Thoracic aorta (tissue), 2 donors: ENCODE measurements at regions not wholly inside any gene's neighbourhood (a gene's known extent, or its start where the extent isn't known, plus 50 kb on each side); places are given as distances from the start of the nearest gene placed in this dataset.

ENCODE experiments used
- ATAC-seq: fragments of 150-250 bp; one replicate; pipeline ENCODE4 v1.8.0; 2017; ENCODE audit warnings: low read depth; ENCODE audit not compliant: insufficient number of reproducible peaks, low FRiP score
- DNase-seq: peaks from one replicate; pipeline ENCODE4 v3.0.0-alpha.2; 2020; ENCODE audit warnings: low spot score
- H3K27ac ChIP-seq, 2 donors: fragments of 200-600 bp; sonication (generic); 1 replicate in 1 of 2; 2 replicates in 1 of 2; pipeline ENCODE4 v1.5.1; 2016; ENCODE audit warnings: mild to moderate bottlenecking in 2 of 2, moderate library complexity in 2 of 2
- H3K27me3 ChIP-seq: fragments of 200-600 bp; sonication (generic); replicated peaks from 2 replicates; pipeline ENCODE4 v1.6.0; 2016; ENCODE audit warnings: mild to moderate bottlenecking; ENCODE audit not compliant: insufficient read depth
- H3K36me3 ChIP-seq: fragments of 200-600 bp; sonication (generic); one replicate; pipeline ENCODE4 v1.5.1; 2016
- H3K4me1 ChIP-seq, 2 donors: fragments of 200-600 bp; sonication (generic); 1 replicate in 1 of 2; 2 replicates in 1 of 2; pipeline versions ENCODE4 v1.5.1 to v1.6.0; 2016; ENCODE audit warnings: low read depth in 2 of 2, mild to moderate bottlenecking in 1 of 2; ENCODE audit not compliant: control insufficient read depth in 1 of 2
- H3K4me3 ChIP-seq: fragments of 200-600 bp; sonication (generic); 2 replicates; pipeline ENCODE4 v1.5.1; 2016; ENCODE audit warnings: mild to moderate bottlenecking
- H3K9me3 ChIP-seq: fragments of 200-600 bp; sonication (generic); 2 replicates; pipeline ENCODE4 v1.5.1; 2016
- TF ChIP-seq, protein P1 (sequence below): fragments of 200-600 bp; sonication (generic); IDR thresholded peaks from one replicate; pipeline ENCODE4 v1.5.1; 2019; ENCODE audit warnings: antibody characterized with exemption

DNA sequence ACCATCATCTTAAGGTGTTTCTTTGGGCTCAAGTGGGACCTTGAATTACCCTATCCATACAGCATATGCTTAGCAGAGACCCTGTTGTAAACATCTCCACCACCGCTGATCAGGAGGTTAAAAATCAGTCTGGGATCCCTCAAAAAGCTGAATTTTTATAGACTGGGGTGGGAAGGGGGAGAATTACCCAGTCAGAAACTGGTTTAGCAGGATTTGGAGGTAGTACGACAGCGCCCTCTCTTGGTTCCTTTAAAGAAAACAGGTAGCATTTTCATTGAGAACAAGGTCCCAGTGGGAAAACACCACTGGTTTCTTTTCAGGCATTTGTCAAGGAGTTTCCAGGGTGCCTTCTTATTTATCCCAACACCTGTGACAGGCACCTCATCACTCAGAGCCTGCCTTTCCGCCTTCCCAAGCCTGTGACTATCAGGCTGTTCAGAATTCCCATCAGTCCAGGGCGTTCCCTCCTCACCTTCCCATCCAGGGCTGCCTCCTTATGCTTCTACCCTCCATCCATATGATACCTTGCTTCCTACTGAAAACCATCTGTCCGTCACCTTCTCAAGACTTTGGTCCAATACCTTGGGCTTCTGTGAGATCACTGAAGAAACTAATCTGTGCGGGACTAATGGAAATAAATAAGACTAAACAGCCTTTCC, 203.8 kb upstream of the RAI14 start:
- Histone ChIP-seq H3K4me3 (no peak overlapping the region), H3K4me1 (no peaks in the 10 kb centered on the region), H3K27ac (no peak overlapping the region), H3K27me3 (no peaks in the 10 kb centered on the region), H3K36me3 (no peaks in the 10 kb centered on the region), H3K9me3 (no peaks in the 10 kb centered on the region)
- ATAC-seq, result no peak
- TF ChIP-seq, protein P1, sequence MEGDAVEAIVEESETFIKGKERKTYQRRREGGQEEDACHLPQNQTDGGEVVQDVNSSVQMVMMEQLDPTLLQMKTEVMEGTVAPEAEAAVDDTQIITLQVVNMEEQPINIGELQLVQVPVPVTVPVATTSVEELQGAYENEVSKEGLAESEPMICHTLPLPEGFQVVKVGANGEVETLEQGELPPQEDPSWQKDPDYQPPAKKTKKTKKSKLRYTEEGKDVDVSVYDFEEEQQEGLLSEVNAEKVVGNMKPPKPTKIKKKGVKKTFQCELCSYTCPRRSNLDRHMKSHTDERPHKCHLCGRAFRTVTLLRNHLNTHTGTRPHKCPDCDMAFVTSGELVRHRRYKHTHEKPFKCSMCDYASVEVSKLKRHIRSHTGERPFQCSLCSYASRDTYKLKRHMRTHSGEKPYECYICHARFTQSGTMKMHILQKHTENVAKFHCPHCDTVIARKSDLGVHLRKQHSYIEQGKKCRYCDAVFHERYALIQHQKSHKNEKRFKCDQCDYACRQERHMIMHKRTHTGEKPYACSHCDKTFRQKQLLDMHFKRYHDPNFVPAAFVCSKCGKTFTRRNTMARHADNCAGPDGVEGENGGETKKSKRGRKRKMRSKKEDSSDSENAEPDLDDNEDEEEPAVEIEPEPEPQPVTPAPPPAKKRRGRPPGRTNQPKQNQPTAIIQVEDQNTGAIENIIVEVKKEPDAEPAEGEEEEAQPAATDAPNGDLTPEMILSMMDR, result no peak
- DNase-seq, result no peak

DNA sequence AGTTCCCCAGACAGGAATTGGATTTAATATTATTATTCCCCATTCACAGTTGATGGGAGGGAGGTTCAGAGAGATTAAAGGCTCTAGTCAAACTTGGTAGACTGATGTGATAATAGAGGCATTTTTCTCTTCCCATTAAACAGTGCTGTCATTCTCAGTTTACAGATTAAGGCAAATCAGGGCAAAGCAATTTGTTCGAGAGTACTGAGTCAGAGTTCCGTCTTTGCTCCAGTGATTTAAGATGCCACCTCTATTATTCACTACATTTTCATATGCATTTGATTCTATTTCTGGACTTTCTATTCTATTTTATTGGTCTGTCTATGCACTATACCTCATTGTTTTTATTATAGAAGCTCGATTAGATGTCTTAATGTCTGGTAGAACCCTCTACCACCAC, 201.0 kb upstream of the RAI14 start:
- Histone ChIP-seq H3K27ac (no peak overlapping the region), H3K4me1 (no peaks in the 10 kb centered on the region), H3K9me3 (no peaks in the 10 kb centered on the region), H3K27me3 (no peaks in the 10 kb centered on the region), H3K36me3 (no peaks in the 10 kb centered on the region), H3K4me3 (no peak overlapping the region)
- no peak for DNase-seq
- no peak for ATAC-seq
- TF ChIP-seq, protein P1, result no peak

DNA sequence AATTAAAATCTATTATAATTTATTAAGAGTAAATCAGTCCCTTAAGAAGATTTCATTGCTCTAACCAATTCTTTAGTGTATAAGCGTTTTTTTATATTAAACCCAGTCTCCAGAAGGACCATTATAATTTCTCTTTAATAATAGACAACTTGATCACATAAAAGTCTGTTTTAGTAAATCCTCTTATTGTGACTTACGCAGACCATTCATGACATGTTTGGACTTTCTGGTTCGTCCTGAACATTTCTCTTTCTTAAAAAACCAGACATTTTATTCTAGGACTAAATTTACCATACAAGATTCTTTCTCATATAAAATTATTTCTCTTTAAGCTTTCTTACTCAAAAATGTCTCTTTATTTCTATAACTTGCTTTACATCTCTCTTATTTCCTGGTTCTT, 196.2 kb upstream of the RAI14 start:
- DNase-seq, result no peak
- no peak overlapping the region for H3K27ac ChIP-seq
- no peaks in the 10 kb centered on the region for H3K27me3 ChIP-seq
- no peaks in the 10 kb centered on the region for H3K36me3 ChIP-seq
- H3K4me3 ChIP-seq, result no peak overlapping the region
- H3K9me3 ChIP-seq, result no peaks in the 10 kb centered on the region
- TF ChIP-seq, protein P1, result no peak
- H3K4me1 ChIP-seq, result no peaks in the 10 kb centered on the region
- ATAC-seq, result no peak

DNA sequence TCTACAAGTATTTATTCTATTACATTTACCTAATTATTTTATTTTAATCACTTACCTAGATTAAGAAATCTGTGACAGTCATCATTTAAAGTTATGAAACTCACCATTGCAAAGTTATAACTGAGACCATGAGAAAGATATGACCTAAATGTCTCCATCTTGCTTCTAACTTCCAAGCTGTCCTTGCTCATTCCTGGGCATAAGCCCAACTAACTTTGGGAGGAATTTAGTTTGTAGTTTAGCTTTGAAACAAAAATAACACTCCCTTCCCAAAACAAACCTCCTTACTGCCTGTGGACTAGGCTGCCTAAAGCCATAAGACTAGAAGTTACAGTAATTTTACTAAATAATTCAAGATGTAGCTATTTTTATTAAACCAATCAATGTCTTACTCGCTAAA, 195.6 kb upstream of the RAI14 start:
- Histone ChIP-seq H3K27me3 (no peaks in the 10 kb centered on the region), H3K27ac (no peak overlapping the region), H3K36me3 (no peaks in the 10 kb centered on the region), H3K4me3 (no peak overlapping the region), H3K9me3 (no peaks in the 10 kb centered on the region), H3K4me1 (no peaks in the 10 kb centered on the region)
- TF ChIP-seq, protein P1, result no peak
- no peak for ATAC-seq
- DNase-seq, result no peak

DNA sequence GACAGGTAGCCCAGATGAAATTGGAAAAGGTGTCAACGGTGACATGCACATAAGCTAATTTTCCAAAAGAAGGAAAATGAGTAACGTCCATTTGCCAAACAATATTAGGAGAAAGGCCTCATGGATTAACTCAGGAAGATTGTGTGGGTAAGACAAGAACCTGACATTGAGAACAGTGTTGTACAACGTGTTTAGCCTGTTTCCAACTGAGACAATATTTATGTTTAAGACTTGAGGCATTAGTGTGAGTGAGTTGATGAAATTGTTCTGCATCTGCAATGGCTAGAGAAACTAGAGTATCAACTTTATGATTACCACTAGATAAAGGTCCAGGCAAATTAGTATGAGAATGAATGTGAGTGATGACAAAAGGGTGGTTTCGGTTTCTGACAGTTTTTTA, 191.3 kb upstream of the RAI14 start:
- DNase-seq (no peak), ATAC-seq (no peak)
- H3K27ac ChIP-seq, result no peak overlapping the region
- no peaks in the 10 kb centered on the region for H3K27me3 ChIP-seq
- H3K4me3 ChIP-seq, result no peak overlapping the region
- TF ChIP-seq, protein P1, result no peak
- no peaks in the 10 kb centered on the region for H3K4me1 ChIP-seq
- H3K36me3 ChIP-seq, result no peaks in the 10 kb centered on the region
- H3K9me3 ChIP-seq, result no peaks in the 10 kb centered on the region
